ENCODE measurements at regions not wholly inside any gene's neighbourhood (a gene's known extent, or its start where the extent isn't known, plus 50 kb on each side); places are given as distances from the start of the nearest gene placed in this dataset.
"Not testable (repeated sequence)": the region's sequence is repeated elsewhere in the genome, so short reads cannot be mapped to it uniquely, and the experiment has no call there.

- H3K27ac ChIP-seq (ENCODE audit: low read depth, low read length): no peak overlapping the region
- H3K9ac ChIP-seq (ENCODE audit: low read length): no peak overlapping the region
- H3K4me1 ChIP-seq (ENCODE audit: control insufficient read depth, insufficient read depth, low read length): no peaks in the 10 kb centered on the region
- no peaks in the 10 kb centered on the region for H3K27me3 ChIP-seq (ENCODE audit: control insufficient read depth, insufficient read depth, low read length)
- H3K36me3 ChIP-seq (ENCODE audit: control insufficient read depth, insufficient read depth, low read length): no peaks in the 10 kb centered on the region
- no peak overlapping the region for H3K4me3 ChIP-seq (ENCODE audit: low read length)
Observed at GRCh38 chr4:36553453-36553852, 272.0 kb downstream of the DTHD1 start.

- no peaks in the 10 kb centered on the region for H3K36me3 ChIP-seq (ENCODE audit: control insufficient read depth, insufficient read depth, low read length)
- no peaks in the 10 kb centered on the region for H3K27me3 ChIP-seq (ENCODE audit: control insufficient read depth, insufficient read depth, low read length)
- H3K4me3 ChIP-seq (ENCODE audit: low read length): no peak overlapping the region
- no peaks in the 10 kb centered on the region for H3K4me1 ChIP-seq (ENCODE audit: control insufficient read depth, insufficient read depth, low read length)
- H3K9ac ChIP-seq (ENCODE audit: low read length): no peak overlapping the region
- H3K27ac ChIP-seq (ENCODE audit: low read depth, low read length): no peak overlapping the region
Observed at GRCh38 chr4:36556984-36557383, 275.6 kb downstream of the DTHD1 start.

GRCh38 chr4:36568575-36568974 lies 287.2 kb downstream of the DTHD1 start:
- Histone ChIP-seq H3K27ac (ENCODE audit: low read depth, low read length) (no peak overlapping the region), H3K36me3 (ENCODE audit: control insufficient read depth, insufficient read depth, low read length) (no peaks in the 10 kb centered on the region), H3K4me1 (ENCODE audit: control insufficient read depth, insufficient read depth, low read length) (no peaks in the 10 kb centered on the region), H3K9ac (ENCODE audit: low read length) (no peak overlapping the region), H3K4me3 (ENCODE audit: low read length) (no peak overlapping the region), H3K27me3 (ENCODE audit: control insufficient read depth, insufficient read depth, low read length) (no peaks in the 10 kb centered on the region)

GRCh38 chr4:36573441-36573840 lies 292.0 kb downstream of the DTHD1 start:
- H3K27me3 ChIP-seq (ENCODE audit: control insufficient read depth, insufficient read depth, low read length): no peaks in the 10 kb centered on the region
- H3K4me3 ChIP-seq (ENCODE audit: low read length): no peak overlapping the region
- no peak overlapping the region for H3K27ac ChIP-seq (ENCODE audit: low read depth, low read length)
- H3K9ac ChIP-seq (ENCODE audit: low read length): no peak overlapping the region
- H3K36me3 ChIP-seq (ENCODE audit: control insufficient read depth, insufficient read depth, low read length): no peaks in the 10 kb centered on the region
- H3K4me1 ChIP-seq (ENCODE audit: control insufficient read depth, insufficient read depth, low read length): no peaks in the 10 kb centered on the region

GRCh38 chr4:36574816-36575215 lies 293.4 kb downstream of the DTHD1 start:
- no peaks in the 10 kb centered on the region for H3K4me1 ChIP-seq (ENCODE audit: control insufficient read depth, insufficient read depth, low read length)
- H3K9ac ChIP-seq (ENCODE audit: low read length): no peak overlapping the region
- no peaks in the 10 kb centered on the region for H3K36me3 ChIP-seq (ENCODE audit: control insufficient read depth, insufficient read depth, low read length)
- no peak overlapping the region for H3K4me3 ChIP-seq (ENCODE audit: low read length)
- no peak overlapping the region for H3K27ac ChIP-seq (ENCODE audit: low read depth, low read length)
- H3K27me3 ChIP-seq (ENCODE audit: control insufficient read depth, insufficient read depth, low read length): no peaks in the 10 kb centered on the region

GRCh38 chr4:36582198-36582597 lies 300.8 kb downstream of the DTHD1 start:
- no peak overlapping the region for H3K27ac ChIP-seq (ENCODE audit: low read depth, low read length)
- H3K4me1 ChIP-seq (ENCODE audit: control insufficient read depth, insufficient read depth, low read length): no peaks in the 10 kb centered on the region
- no peaks in the 10 kb centered on the region for H3K36me3 ChIP-seq (ENCODE audit: control insufficient read depth, insufficient read depth, low read length)
- no peak overlapping the region for H3K9ac ChIP-seq (ENCODE audit: low read length)
- H3K4me3 ChIP-seq (ENCODE audit: low read length): no peak overlapping the region
- H3K27me3 ChIP-seq (ENCODE audit: control insufficient read depth, insufficient read depth, low read length): no peaks in the 10 kb centered on the region

- Histone ChIP-seq H3K27ac (ENCODE audit: low read depth, low read length) (no peak overlapping the region), H3K4me3 (ENCODE audit: low read length) (no peak overlapping the region), H3K9ac (ENCODE audit: low read length) (no peak overlapping the region), H3K36me3 (ENCODE audit: control insufficient read depth, insufficient read depth, low read length) (no peaks in the 10 kb centered on the region), H3K27me3 (ENCODE audit: control insufficient read depth, insufficient read depth, low read length) (no peaks in the 10 kb centered on the region), H3K4me1 (ENCODE audit: control insufficient read depth, insufficient read depth, low read length) (no peaks in the 10 kb centered on the region)
Observed at GRCh38 chr4:36587909-36588472, 306.6 kb downstream of the DTHD1 start.

GRCh38 chr4:36590343-36590742 lies 308.9 kb downstream of the DTHD1 start:
- no peak overlapping the region for H3K4me3 ChIP-seq (ENCODE audit: low read length)
- H3K27ac ChIP-seq (ENCODE audit: low read depth, low read length): no peak overlapping the region
- no peaks in the 10 kb centered on the region for H3K27me3 ChIP-seq (ENCODE audit: control insufficient read depth, insufficient read depth, low read length)

GRCh38 chr4:36601864-36602495 lies 320.6 kb downstream of the DTHD1 start:
- no peaks in the 10 kb centered on the region for H3K27me3 ChIP-seq (ENCODE audit: control insufficient read depth, insufficient read depth, low read length)
- no peak overlapping the region for H3K4me3 ChIP-seq (ENCODE audit: low read length)
- no peaks in the 10 kb centered on the region for H3K4me1 ChIP-seq (ENCODE audit: control insufficient read depth, insufficient read depth, low read length)
- H3K27ac ChIP-seq (ENCODE audit: low read depth, low read length): no peak overlapping the region
- H3K36me3 ChIP-seq (ENCODE audit: control insufficient read depth, insufficient read depth, low read length): no peaks in the 10 kb centered on the region
- no peak overlapping the region for H3K9ac ChIP-seq (ENCODE audit: low read length)

More at GRCh38 chr4:36590343-36590742, 308.9 kb downstream of the DTHD1 start:
- Histone ChIP-seq H3K4me1 (ENCODE audit: control insufficient read depth, insufficient read depth, low read length) (no peaks in the 10 kb centered on the region), H3K9ac (ENCODE audit: low read length) (no peak overlapping the region), H3K36me3 (ENCODE audit: control insufficient read depth, insufficient read depth, low read length) (no peaks in the 10 kb centered on the region)

- Histone ChIP-seq H3K4me3 (ENCODE audit: low read length) (no peak overlapping the region), H3K27ac (ENCODE audit: low read depth, low read length) (no peak overlapping the region), H3K27me3 (ENCODE audit: control insufficient read depth, insufficient read depth, low read length) (no peaks in the 10 kb centered on the region), H3K36me3 (ENCODE audit: control insufficient read depth, insufficient read depth, low read length) (no peaks in the 10 kb centered on the region), H3K4me1 (ENCODE audit: control insufficient read depth, insufficient read depth, low read length) (no peaks in the 10 kb centered on the region), H3K9ac (ENCODE audit: low read length) (no peak overlapping the region)
Observed at GRCh38 chr4:36609661-36610060, 328.2 kb downstream of the DTHD1 start.

- H3K4me3 ChIP-seq (ENCODE audit: low read length): no peak overlapping the region
- no peaks in the 10 kb centered on the region for H3K36me3 ChIP-seq (ENCODE audit: control insufficient read depth, insufficient read depth, low read length)
- no peaks in the 10 kb centered on the region for H3K27me3 ChIP-seq (ENCODE audit: control insufficient read depth, insufficient read depth, low read length)
- no peak overlapping the region for H3K9ac ChIP-seq (ENCODE audit: low read length)
- no peak overlapping the region for H3K27ac ChIP-seq (ENCODE audit: low read depth, low read length)
- H3K4me1 ChIP-seq (ENCODE audit: control insufficient read depth, insufficient read depth, low read length): no peaks in the 10 kb centered on the region
Observed at GRCh38 chr4:36610628-36611027, 329.2 kb downstream of the DTHD1 start.

GRCh38 chr4:36613142-36613541 lies 331.7 kb downstream of the DTHD1 start:
- not testable (repeated sequence) for H3K27me3 ChIP-seq (ENCODE audit: control insufficient read depth, insufficient read depth, low read length); H3K4me1 ChIP-seq (ENCODE audit: control insufficient read depth, insufficient read depth, low read length); H3K9ac ChIP-seq (ENCODE audit: low read length); H3K27ac ChIP-seq (ENCODE audit: low read depth, low read length); H3K36me3 ChIP-seq (ENCODE audit: control insufficient read depth, insufficient read depth, low read length); H3K4me3 ChIP-seq (ENCODE audit: low read length)

- Histone ChIP-seq H3K27ac (ENCODE audit: low read depth, low read length) (no peak overlapping the region), H3K9ac (ENCODE audit: low read length) (no peak overlapping the region), H3K36me3 (ENCODE audit: control insufficient read depth, insufficient read depth, low read length) (no peaks in the 10 kb centered on the region), H3K4me3 (ENCODE audit: low read length) (no peak overlapping the region), H3K27me3 (ENCODE audit: control insufficient read depth, insufficient read depth, low read length) (no peaks in the 10 kb centered on the region), H3K4me1 (ENCODE audit: control insufficient read depth, insufficient read depth, low read length) (no peaks in the 10 kb centered on the region)
Observed at GRCh38 chr4:36614011-36614410, 332.6 kb downstream of the DTHD1 start.

All from rectal smooth muscle tissue (tissue), 1 donor.